ENCODE measurements at regions not wholly inside any gene's neighbourhood (a gene's known extent, or its start where the extent isn't known, plus 50 kb on each side); places are given as distances from the start of the nearest gene placed in this dataset.

DNA sequence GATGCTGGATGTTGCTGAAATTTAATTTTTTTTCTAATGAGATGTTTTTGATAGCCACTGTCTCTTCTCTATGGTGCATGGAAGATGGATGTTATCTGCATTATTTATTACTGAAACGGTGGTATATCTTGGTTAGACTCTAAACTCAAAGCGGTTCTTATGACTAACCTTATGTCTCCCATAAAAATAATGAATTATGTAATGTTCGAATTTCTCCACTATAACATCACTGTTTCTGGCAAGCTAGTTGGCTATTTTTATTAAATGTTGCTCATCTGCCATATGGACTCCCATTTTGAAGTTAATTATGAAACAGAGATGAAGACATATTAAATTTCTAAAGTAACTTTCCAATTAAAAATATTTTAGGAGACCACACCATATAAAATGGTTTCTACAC, 808.6 kb upstream of the ADGRL4 start:
- H2AFZ ChIP-seq (ENCODE audit: insufficient read depth, low read depth, low read length, poor library complexity, severe bottlenecking), result no peak overlapping the region
- no peaks in the 10 kb centered on the region for H3K36me3 ChIP-seq (replicated peaks in 1 of 2; ENCODE audit: control insufficient read depth in 1 of 2, insufficient read depth in 2 of 2, low read length in 2 of 2)
- no peaks in the 10 kb centered on the region for H3K4me1 ChIP-seq (ENCODE audit: control insufficient read depth in 1 of 2, insufficient read depth in 2 of 2, low read length in 2 of 2)
- intact Hi-C loops (cut with micrococcal nuclease), result no loop called here
- no peak overlapping the region for H3K4me3 Mint-ChIP-seq
- H3K4me2 ChIP-seq (replicated peaks; ENCODE audit: extremely low read depth, low read length, poor library complexity, severe bottlenecking), result no peak overlapping the region
- no peak for TF ChIP-seq CTCF (IDR thresholded peaks at IDR 0.05)
- no peak overlapping the region for H3K9ac ChIP-seq (ENCODE audit: insufficient read depth, low read length, poor library complexity, severe bottlenecking)
- H3K27ac Mint-ChIP-seq, result no peak overlapping the region
- peaks cover 0 to 2% (median 0%) of the 10 kb centered on the region in 7 donors for H3K9me3 Mint-ChIP-seq
- H3K4me1 Mint-ChIP-seq, result no peaks in the 10 kb centered on the region
- H3K27me3 Mint-ChIP-seq (ENCODE audit: low read depth in 3 of 3), result no peaks in the 10 kb centered on the region
- no peaks in the 10 kb centered on the region for H3K36me3 Mint-ChIP-seq
- no CpG with 5 or more reads among the region's 3 CpGs for WGBS (ENCODE audit: insufficient coverage)
- H4K20me1 ChIP-seq (ENCODE audit: insufficient read depth, low read length), result no peaks in the 10 kb centered on the region
- H3K79me2 ChIP-seq (ENCODE audit: insufficient read depth, low read length), result no peaks in the 10 kb centered on the region
- no peak overlapping the region for H3K4me3 ChIP-seq (replicated peaks in 1 of 3; ENCODE audit: low read depth in 2 of 3, low read length in 3 of 3)
- no peak for DNase-seq
- no peak overlapping the region for H3K27ac ChIP-seq (ENCODE audit: low read depth in 1 of 2, low read length in 2 of 2)
- no peaks in the 10 kb centered on the region for H3K27me3 ChIP-seq (ENCODE audit: control insufficient read depth in 2 of 2, insufficient read depth in 2 of 2, low read length in 2 of 2)
- peaks cover 0 to 3% of the 10 kb centered on the region in 2 donors for H3K9me3 ChIP-seq (replicated peaks in 1 of 2; ENCODE audit: control insufficient read depth in 1 of 2, insufficient read depth in 1 of 2, low read length in 2 of 2)

DNA sequence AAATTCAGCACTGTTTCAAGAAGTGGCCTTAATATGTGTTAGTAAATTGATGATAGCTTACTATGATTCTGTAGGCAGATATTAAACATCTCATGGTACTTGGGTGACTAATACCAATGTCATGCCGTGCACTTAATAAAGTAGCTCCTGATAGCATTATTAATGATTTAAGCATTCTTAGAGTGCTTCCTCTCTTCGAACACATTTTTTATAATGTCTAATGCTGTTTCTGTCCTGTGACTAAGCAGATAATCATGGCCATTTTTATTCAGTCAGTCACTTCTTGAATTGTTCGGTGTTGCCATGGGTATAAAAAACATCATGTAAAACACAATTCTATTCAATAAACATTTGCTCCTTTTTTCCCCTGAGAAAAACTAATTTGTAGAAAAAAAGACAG, 804.6 kb upstream of the ADGRL4 start:
- Histone ChIP-seq H2AFZ (ENCODE audit: insufficient read depth, low read depth, low read length, poor library complexity, severe bottlenecking) (no peak overlapping the region), H3K27me3 (ENCODE audit: control insufficient read depth in 2 of 2, insufficient read depth in 2 of 2, low read length in 2 of 2) (no peaks in the 10 kb centered on the region), H3K4me1 (ENCODE audit: control insufficient read depth in 1 of 2, insufficient read depth in 2 of 2, low read length in 2 of 2) (no peaks in the 10 kb centered on the region), H3K4me3 (replicated peaks in 1 of 3; ENCODE audit: low read depth in 2 of 3, low read length in 3 of 3) (no peak overlapping the region), H4K20me1 (ENCODE audit: insufficient read depth, low read length) (no peaks in the 10 kb centered on the region), H3K4me2 (replicated peaks; ENCODE audit: extremely low read depth, low read length, poor library complexity, severe bottlenecking) (no peak overlapping the region), H3K79me2 (ENCODE audit: insufficient read depth, low read length) (no peaks in the 10 kb centered on the region), H3K27ac (ENCODE audit: low read depth in 1 of 2, low read length in 2 of 2) (no peak overlapping the region), H3K9me3 (replicated peaks in 1 of 2; ENCODE audit: control insufficient read depth in 1 of 2, insufficient read depth in 1 of 2, low read length in 2 of 2) (peaks cover 7% of the 10 kb centered on the region in 2 donors), H3K36me3 (replicated peaks in 1 of 2; ENCODE audit: control insufficient read depth in 1 of 2, insufficient read depth in 2 of 2, low read length in 2 of 2) (no peaks in the 10 kb centered on the region), H3K9ac (ENCODE audit: insufficient read depth, low read length, poor library complexity, severe bottlenecking) (no peak overlapping the region)
- no peak for DNase-seq
- intact Hi-C loops (cut with micrococcal nuclease), result no loop called here
- Mint-ChIP-seq H3K4me3 (no peak overlapping the region), H3K27ac (no peak overlapping the region), H3K27me3 (ENCODE audit: low read depth in 3 of 3) (no peaks in the 10 kb centered on the region), H3K36me3 (no peaks in the 10 kb centered on the region), H3K4me1 (no peaks in the 10 kb centered on the region), H3K9me3 (peaks cover 0 to 7% (median 2%) of the 10 kb centered on the region in 7 donors)
- no peak for TF ChIP-seq CTCF (IDR thresholded peaks at IDR 0.05)
- WGBS (ENCODE audit: insufficient coverage), result no CpG with 5 or more reads among the region's 3 CpGs
